Activated T-helper 9 cell treated with anti-CD3 and anti-CD28 coated beads, Interleukin-2, amount 50 U/mL, for 16 hours (primary cell): ENCODE measurements at regions not wholly inside any gene's neighbourhood (a gene's known extent, or its start where the extent isn't known, plus 50 kb on each side); places are given as distances from the start of the nearest gene placed in this dataset.
"Not testable (repeated sequence)": the region's sequence is repeated elsewhere in the genome, so short reads cannot be mapped to it uniquely, and the experiment has no call there.

ENCODE experiments used
- DNase-seq: peaks from one replicate; pipeline ENCODE4 v3.0.0-alpha.2; 2020; ENCODE audit warnings: low read depth

- DNase-seq, result no peak
These were observed 168.6 kb downstream of the RGS9 start for GRCh38 chr17:65305778-65306177.

GRCh38 chr17:65305116-65305515 lies 167.9 kb downstream of the RGS9 start:
- no peak for DNase-seq

- DNase-seq, result not testable (repeated sequence)
These were observed 164.7 kb downstream of the RGS9 start for GRCh38 chr17:65301882-65302281.

- no peak for DNase-seq
These were observed 164.0 kb downstream of the RGS9 start for GRCh38 chr17:65301184-65301583.

- no peak for DNase-seq
These were observed 160.7 kb downstream of the RGS9 start for GRCh38 chr17:65297916-65298315.

GRCh38 chr17:65297384-65297783 lies 160.2 kb downstream of the RGS9 start:
- DNase-seq, result no peak

GRCh38 chr17:65294181-65294719 lies 157.1 kb downstream of the RGS9 start:
- peak; percentile 27 for DNase-seq

GRCh38 chr17:65293584-65294180 lies 156.5 kb downstream of the RGS9 start:
- no peak for DNase-seq

- no peak for DNase-seq
These were observed 155.3 kb downstream of the RGS9 start for GRCh38 chr17:65292430-65292829.

- not testable (repeated sequence) for DNase-seq
These were observed 154.1 kb downstream of the RGS9 start for GRCh38 chr17:65291301-65291700.

GRCh38 chr17:65290616-65291015 lies 153.4 kb downstream of the RGS9 start:
- DNase-seq, result no peak

- no peak for DNase-seq
These were observed 152.9 kb downstream of the RGS9 start for GRCh38 chr17:65290056-65290455.

- no peak for DNase-seq
These were observed 149.9 kb downstream of the RGS9 start for GRCh38 chr17:65287040-65287439.

- no peak for DNase-seq
These were observed 146.5 kb downstream of the RGS9 start for GRCh38 chr17:65283704-65284103.

GRCh38 chr17:65279456-65279855 lies 142.3 kb downstream of the RGS9 start:
- DNase-seq, result no peak

- no peak for DNase-seq
These were observed 141.6 kb downstream of the RGS9 start for GRCh38 chr17:65278820-65279184.

GRCh38 chr17:65278050-65278819 lies 141.1 kb downstream of the RGS9 start:
- no peak for DNase-seq

- no peak for DNase-seq
These were observed 140.4 kb downstream of the RGS9 start for GRCh38 chr17:65277576-65277975.
